ENCODE measurements at regions not wholly inside any gene's neighbourhood (a gene's known extent, or its start where the extent isn't known, plus 50 kb on each side); places are given as distances from the start of the nearest gene placed in this dataset.

GRCh38 chr6:14578994-14579393 is 461.4 kb downstream of the CD83 start:
- TF ChIP-seq CTCF (IDR thresholded peaks at IDR 0.05) (no peak), POLR2A (IDR thresholded peaks at IDR 0.05) (no peak), POLR2AphosphoS5 (IDR thresholded peaks at IDR 0.05; ENCODE audit: insufficient read depth in 1 of 2, low read depth in 1 of 2) (no peak)
